Cardiac muscle cell (in vitro differentiated cells and primary cell): ENCODE measurements at regions not wholly inside any gene's neighbourhood (a gene's known extent, or its start where the extent isn't known, plus 50 kb on each side); places are given as distances from the start of the nearest gene placed in this dataset.

Source experiments
- DNase-seq, 2 donors: peaks; one replicate each; pipeline versions ENCODE4 v3.0.0 to v3.0.0-alpha.2; 2010 to 2017; ENCODE audit warnings: low read depth in 1 of 2, low spot score in 1 of 2
- H3K27ac ChIP-seq: fragments of 200-600 bp; sonication (generic); 2 replicates; pipeline ENCODE4 v1.5.1; 2016
- H3K27me3 ChIP-seq: fragments of 200-600 bp; sonication (generic); 2 replicates; pipeline ENCODE4 v1.6.0; 2016; ENCODE audit warnings: control low read depth
- H3K36me3 ChIP-seq: fragments of 200-600 bp; sonication (generic); 2 replicates; pipeline ENCODE4 v1.5.1; 2016; ENCODE audit warnings: control low read depth
- H3K4me1 ChIP-seq: fragments of 200-600 bp; sonication (generic); 2 replicates; pipeline ENCODE4 v1.8.1; 2017; ENCODE audit warnings: low read depth, mild to moderate bottlenecking, mixed run types
- H3K4me3 ChIP-seq: fragments of 200-600 bp; sonication (generic); 2 replicates; pipeline ENCODE4 v1.5.1; 2016; ENCODE audit warnings: mild to moderate bottlenecking
- H3K9me3 ChIP-seq: fragments of 200-600 bp; sonication (generic); 2 replicates; pipeline ENCODE4 v1.5.1; 2017; ENCODE audit warnings: low read depth, mild to moderate bottlenecking, control low read depth
- TF ChIP-seq, protein P1 (sequence below): IDR thresholded peaks from 2 replicates; pipeline ENCODE4 v1.5.1; 2012; ENCODE audit warnings: low read depth, mild to moderate bottlenecking, low read length

DNA sequence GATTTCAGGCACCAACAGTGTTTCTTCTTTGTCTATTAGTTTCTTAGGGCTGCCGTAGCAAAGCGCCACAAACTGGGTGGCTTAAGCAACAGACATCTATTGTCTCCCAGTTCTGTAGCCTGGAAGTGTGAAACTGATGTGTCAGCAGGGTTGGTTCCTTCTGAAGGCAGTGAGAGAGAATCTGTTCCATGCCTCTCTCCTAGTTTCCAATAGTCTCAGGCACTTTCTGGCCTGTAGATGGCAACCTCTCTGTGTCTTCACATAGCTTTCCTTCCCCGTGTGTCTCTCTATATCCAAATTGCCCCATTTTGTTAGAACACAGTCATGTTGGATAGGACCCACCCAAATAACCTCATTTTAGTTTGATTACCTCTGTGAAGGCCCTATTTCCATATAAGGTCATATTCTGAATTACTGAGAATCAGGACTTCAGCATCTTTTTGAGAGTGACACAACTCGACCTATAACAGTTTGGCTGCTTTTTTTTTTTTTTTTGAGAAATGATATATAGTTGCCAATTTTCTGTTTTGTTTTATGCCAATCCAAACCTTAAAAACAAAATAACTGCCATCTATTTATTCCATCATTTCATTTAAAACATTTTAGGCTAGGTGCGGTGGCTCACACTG lies 108.2 kb downstream of the SLC36A4 start:
- Histone ChIP-seq H3K9me3 (no peaks in the 10 kb centered on the region), H3K27me3 (no peaks in the 10 kb centered on the region), H3K4me3 (no peak overlapping the region), H3K36me3 (no peaks in the 10 kb centered on the region), H3K27ac (no peak overlapping the region), H3K4me1 (no peaks in the 10 kb centered on the region)
- TF ChIP-seq, protein P1, sequence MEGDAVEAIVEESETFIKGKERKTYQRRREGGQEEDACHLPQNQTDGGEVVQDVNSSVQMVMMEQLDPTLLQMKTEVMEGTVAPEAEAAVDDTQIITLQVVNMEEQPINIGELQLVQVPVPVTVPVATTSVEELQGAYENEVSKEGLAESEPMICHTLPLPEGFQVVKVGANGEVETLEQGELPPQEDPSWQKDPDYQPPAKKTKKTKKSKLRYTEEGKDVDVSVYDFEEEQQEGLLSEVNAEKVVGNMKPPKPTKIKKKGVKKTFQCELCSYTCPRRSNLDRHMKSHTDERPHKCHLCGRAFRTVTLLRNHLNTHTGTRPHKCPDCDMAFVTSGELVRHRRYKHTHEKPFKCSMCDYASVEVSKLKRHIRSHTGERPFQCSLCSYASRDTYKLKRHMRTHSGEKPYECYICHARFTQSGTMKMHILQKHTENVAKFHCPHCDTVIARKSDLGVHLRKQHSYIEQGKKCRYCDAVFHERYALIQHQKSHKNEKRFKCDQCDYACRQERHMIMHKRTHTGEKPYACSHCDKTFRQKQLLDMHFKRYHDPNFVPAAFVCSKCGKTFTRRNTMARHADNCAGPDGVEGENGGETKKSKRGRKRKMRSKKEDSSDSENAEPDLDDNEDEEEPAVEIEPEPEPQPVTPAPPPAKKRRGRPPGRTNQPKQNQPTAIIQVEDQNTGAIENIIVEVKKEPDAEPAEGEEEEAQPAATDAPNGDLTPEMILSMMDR, result peak; percentile 79
- peak; percentile 21 to 80 for DNase-seq
